ENCODE measurements at regions not wholly inside any gene's neighbourhood (a gene's known extent, or its start where the extent isn't known, plus 50 kb on each side); places are given as distances from the start of the nearest gene placed in this dataset.
A peak's percentile ranks its signal among the peaks of the same experiment; 100 is the strongest.

DNA sequence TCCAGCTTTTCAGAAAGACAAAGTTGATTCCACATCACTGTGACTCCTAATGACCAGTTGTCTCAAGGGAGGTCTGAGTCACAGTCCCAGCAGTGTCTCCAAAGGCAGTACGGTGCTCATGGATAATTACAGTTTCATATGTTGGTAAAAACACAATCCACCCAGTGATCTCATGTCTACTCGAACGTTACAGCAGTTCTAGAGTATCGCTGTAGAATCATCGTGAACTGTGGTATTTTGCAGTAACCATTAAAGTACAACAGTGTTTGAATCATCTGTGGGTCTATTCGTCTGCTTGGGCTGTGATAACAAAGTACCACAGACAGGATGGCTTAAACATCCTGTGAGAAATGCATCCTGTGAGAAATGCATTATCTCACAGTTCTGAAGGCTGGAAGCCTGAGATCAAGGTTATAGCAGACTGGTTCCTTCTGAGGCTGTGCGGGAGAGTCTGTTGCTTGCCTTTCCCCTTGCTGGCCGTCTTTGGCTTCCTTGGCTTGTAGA lies 121.1 kb upstream of the SORBS2 start:
- Histone ChIP-seq H3K56ac (replicated peaks; ENCODE audit: insufficient read length, low read depth, low read length) (no peak overlapping the region), H3K4ac (replicated peaks; ENCODE audit: insufficient read length, low read depth, low read length) (no peak overlapping the region), H3K23ac (ENCODE audit: insufficient read length) (no peak overlapping the region), H2BK12ac (ENCODE audit: low read depth, low read length) (no peak overlapping the region), H2BK5ac (ENCODE audit: low read depth, low read length) (no peak overlapping the region), H2BK20ac (ENCODE audit: low read length) (no peak overlapping the region), H3K27me3 (replicated peaks in 1 of 4; ENCODE audit: control insufficient read depth in 3 of 4, extremely low read depth in 1 of 4, insufficient read depth in 3 of 4, low read length in 3 of 4) (no peaks in the 10 kb centered on the region; a peak in 2 of 7 replicates), H3K23me2 (ENCODE audit: low read depth, low read length) (peaks cover under 1% of the 10 kb centered on the region; the same call in 1 of the 2 replicates), H2BK120ac (replicated peaks; ENCODE audit: low read depth, low read length) (no peak overlapping the region), H3K4me1 (replicated peaks in 1 of 4; ENCODE audit: control insufficient read depth in 3 of 4, insufficient read depth in 4 of 4, low read length in 3 of 4) (peaks cover 0 to 5% (median 3%) of the 10 kb centered on the region in 4 experiments; a peak in 4 of 7 replicates), H3K9me3 (ENCODE audit: insufficient read depth in 2 of 2, low read depth in 1 of 2, low read length in 1 of 2) (no peaks in the 10 kb centered on the region), H3K27ac (ENCODE audit: low read depth, low read length) (no peak overlapping the region), H2AFZ (ENCODE audit: low read length) (0 out of 2 replicates have a peak overlapping the region, but pooled peaks have one; percentile 15), H3K14ac (ENCODE audit: insufficient read length) (no peak overlapping the region), H4K5ac (ENCODE audit: insufficient read length, low read depth, low read length) (no peak overlapping the region), H4K91ac (replicated peaks; ENCODE audit: insufficient read length, low read length) (no peak overlapping the region), H4K8ac (ENCODE audit: extremely low read depth, insufficient read depth, low read length) (no peak overlapping the region), H2AK5ac (ENCODE audit: low read depth, low read length) (no peak overlapping the region), H3K18ac (ENCODE audit: extremely low read depth, low read length) (no peak overlapping the region), H3K36me3 (ENCODE audit: control insufficient read depth in 2 of 4, insufficient read depth in 4 of 4, low read length in 3 of 4) (no peaks in the 10 kb centered on the region), H2BK15ac (ENCODE audit: low read length) (no peak overlapping the region), H3K79me1 (ENCODE audit: low read depth, low read length) (no peaks in the 10 kb centered on the region), H3K9ac (replicated peaks in 1 of 4; ENCODE audit: extremely low read depth in 1 of 4, low read depth in 3 of 4, low read length in 3 of 4) (no peak overlapping the region), H3K79me2 (ENCODE audit: control insufficient read depth in 1 of 2, insufficient read depth in 2 of 2, low read length in 2 of 2) (no peaks in the 10 kb centered on the region), H4K20me1 (replicated peaks in 1 of 2; ENCODE audit: control insufficient read depth in 1 of 2, insufficient read depth in 2 of 2, low read length in 2 of 2) (no peaks in the 10 kb centered on the region), H3K4me3 (ENCODE audit: extremely low read depth in 1 of 4, insufficient read depth in 2 of 4, low read depth in 3 of 4, low read length in 4 of 4) (no peak overlapping the region), H3K4me2 (ENCODE audit: insufficient read depth in 1 of 2, low read depth in 2 of 2, low read length in 2 of 2) (no peak overlapping the region)
- CTCF ChIA-PET (ENCODE audit: partially characterized antibody), result interaction anchor here (0.9 kb wide), 1 partner anchor 12 kb away, joined by 3 read pairs; no protein-coding TSS in a partner anchor
- POLR2A ChIA-PET (ENCODE audit: partially characterized antibody), result no interaction called here
- FAIRE-seq, result no peak
- no peak for DNase-seq (ENCODE audit: low read depth in 1 of 2, low spot score in 2 of 2)
- 95% methylated on average over 8 of the region's 8 CpGs; no CpG with 5 or more reads in 1 of the 2 experiments for WGBS, 2 experiments (ENCODE audit: extremely low coverage in 1 of 2, insufficient coverage in 1 of 2, insufficient read length in 1 of 2, insufficient replicate concordance in 2 of 2, low coverage in 1 of 2, low lambda C conversion rate in 2 of 2, missing lambda C conversion rate in 1 of 2)
- TF ChIP-seq TCF12 (IDR thresholded peaks at IDR 0.05; ENCODE audit: low read depth, low read length) (no peak), CHD1 (IDR thresholded peaks at IDR 0.05; ENCODE audit: low read depth, low read length) (no peak), CTBP2 (IDR thresholded peaks at IDR 0.05; ENCODE audit: borderline replicate concordance, insufficient read depth, insufficient read length, low read length) (no peak), HDAC2 (IDR thresholded peaks at IDR 0.05; ENCODE audit: borderline replicate concordance in 1 of 2, low read depth in 2 of 2, low read length in 2 of 2) (no peak), KDM1A (IDR thresholded peaks at IDR 0.05; ENCODE audit: borderline replicate concordance, low read length) (no peak), MAFK (IDR thresholded peaks at IDR 0.05; ENCODE audit: low read depth, low read length) (no peak), TBP (IDR thresholded peaks at IDR 0.05; ENCODE audit: low read depth, low read length) (no peak), CBX8 (IDR thresholded peaks at IDR 0.05; ENCODE audit: borderline replicate concordance, low read depth, low read length) (no peak), KDM4A (IDR thresholded peaks at IDR 0.05; ENCODE audit: low read depth, low read length, severe bottlenecking) (no peak), SAP30 (IDR thresholded peaks at IDR 0.05; ENCODE audit: insufficient read depth, insufficient replicate concordance, low read length) (no peak), RXRA (IDR thresholded peaks at IDR 0.05; ENCODE audit: insufficient read depth, low read depth, low read length) (no peak), ASH2L (IDR thresholded peaks at IDR 0.05; ENCODE audit: low read length) (no peak)
- TF ChIP-seq, protein P1, sequence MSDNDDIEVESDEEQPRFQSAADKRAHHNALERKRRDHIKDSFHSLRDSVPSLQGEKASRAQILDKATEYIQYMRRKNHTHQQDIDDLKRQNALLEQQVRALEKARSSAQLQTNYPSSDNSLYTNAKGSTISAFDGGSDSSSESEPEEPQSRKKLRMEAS (IDR thresholded peaks at IDR 0.05), result no peak

All from H1 (cell line).